Stimulated activated naive CD8-positive, alpha-beta T cell treated with anti-CD3 and anti-CD28 coated beads, Interleukin-15, amount 100 ng/mL, for 72 hours (primary cell): ENCODE measurements at regions not wholly inside any gene's neighbourhood (a gene's known extent, or its start where the extent isn't known, plus 50 kb on each side); places are given as distances from the start of the nearest gene placed in this dataset.

ENCODE experiments used
- ATAC-seq: fragments of 150-1000 bp; cut with Tn5 transposase; 2 replicates; pipeline ENCODE4 v1.10.0; 2021; ENCODE audit warnings: mild to moderate bottlenecking, moderate library complexity
- DNase-seq, 2 donors: peaks; one replicate each; pipeline ENCODE4 v3.0.0; 2021 to 2022
- H3K27ac Mint-ChIP-seq, 2 donors: one replicate each; pipeline ENCODE4 v1.8.0; 2022; ENCODE audit warnings: mild to moderate bottlenecking in 2 of 2, mixed read lengths in 2 of 2, moderate library complexity in 2 of 2
- H3K27me3 Mint-ChIP-seq: one replicate; pipeline ENCODE4 v1.8.0; 2022; ENCODE audit warnings: mixed read lengths
- H3K4me1 Mint-ChIP-seq: one replicate; pipeline ENCODE4 v1.8.0; 2022; ENCODE audit warnings: mild to moderate bottlenecking, mixed read lengths
- H3K4me3 Mint-ChIP-seq, 2 donors: one replicate each; pipeline ENCODE4 v1.8.0; 2022; ENCODE audit warnings: mild to moderate bottlenecking in 2 of 2, mixed read lengths in 2 of 2, moderate library complexity in 1 of 2
- H3K9me3 Mint-ChIP-seq, 2 donors: one replicate each; pipeline ENCODE4 v1.8.0; 2022; ENCODE audit warnings: mixed read lengths in 2 of 2

DNA sequence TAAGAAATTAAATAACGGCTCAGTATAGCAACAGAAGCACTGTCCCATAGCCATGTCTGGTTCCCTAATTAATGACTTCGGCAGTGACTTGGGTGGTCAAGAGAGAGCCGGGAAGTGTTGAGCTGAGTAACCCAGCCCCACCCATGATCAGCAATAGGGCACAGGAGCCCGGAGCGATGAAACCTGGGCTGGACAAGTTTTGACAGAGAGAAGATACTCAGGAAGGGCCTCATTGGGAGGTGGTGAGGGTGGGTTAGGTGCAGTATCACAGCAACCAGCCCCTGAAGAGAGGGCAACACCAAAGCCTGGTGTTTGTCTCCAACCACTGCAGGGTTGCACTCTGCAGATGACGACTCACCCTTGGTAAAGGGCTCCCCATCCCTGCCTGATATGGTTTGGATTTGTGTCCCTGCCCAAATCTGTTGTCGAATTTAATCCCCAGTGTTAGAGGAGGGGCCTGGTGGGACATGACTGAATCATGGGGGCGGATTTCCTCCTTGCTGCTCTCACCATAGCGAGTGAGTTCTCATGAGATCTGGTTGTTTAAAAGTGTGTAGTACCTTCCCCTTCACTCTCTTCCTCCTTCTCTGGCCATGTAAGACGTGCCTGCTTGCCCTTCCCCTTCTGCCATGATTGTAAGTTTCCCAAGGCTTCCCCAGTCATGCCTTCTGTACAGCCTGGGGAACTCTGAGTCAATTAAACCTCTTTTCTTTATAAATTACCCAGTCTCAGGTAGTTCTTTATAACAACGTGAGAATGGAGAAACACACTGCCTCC, 124.9 kb upstream of the MED13L start:
- no peak for DNase-seq
- Mint-ChIP-seq H3K27me3 (no peaks in the 10 kb centered on the region), H3K4me1 (no peaks in the 10 kb centered on the region), H3K4me3 (no peak overlapping the region), H3K9me3 (peaks cover 30 to 35% of the 10 kb centered on the region in 2 donors), H3K27ac (no peak overlapping the region)
- no peak for ATAC-seq

DNA sequence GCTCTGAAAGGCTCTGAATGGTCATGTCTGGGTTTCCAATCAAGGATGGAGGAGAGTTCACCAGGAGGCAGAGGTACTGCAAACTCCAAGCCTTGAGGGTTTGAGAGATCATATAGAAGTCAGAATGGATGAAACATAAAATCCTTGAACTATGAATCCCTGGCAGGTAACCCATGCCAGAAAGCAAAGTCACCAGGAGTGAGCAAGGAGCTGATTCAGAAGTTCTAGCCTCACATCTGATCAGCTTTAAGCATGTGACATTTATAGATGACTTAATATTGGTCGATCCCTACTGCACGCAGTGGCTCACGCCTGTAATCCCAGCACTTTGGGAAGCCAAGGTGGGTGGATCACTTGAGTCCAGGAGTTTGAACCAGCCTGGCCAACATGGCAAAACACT, 126.1 kb upstream of the MED13L start:
- peaks cover 19 to 31% of the 10 kb centered on the region in 2 donors for H3K9me3 Mint-ChIP-seq
- no peaks in the 10 kb centered on the region for H3K27me3 Mint-ChIP-seq
- no peak overlapping the region for H3K27ac Mint-ChIP-seq
- no peak overlapping the region for H3K4me3 Mint-ChIP-seq
- H3K4me1 Mint-ChIP-seq: no peaks in the 10 kb centered on the region
- DNase-seq (no peak), ATAC-seq (no peak)

DNA sequence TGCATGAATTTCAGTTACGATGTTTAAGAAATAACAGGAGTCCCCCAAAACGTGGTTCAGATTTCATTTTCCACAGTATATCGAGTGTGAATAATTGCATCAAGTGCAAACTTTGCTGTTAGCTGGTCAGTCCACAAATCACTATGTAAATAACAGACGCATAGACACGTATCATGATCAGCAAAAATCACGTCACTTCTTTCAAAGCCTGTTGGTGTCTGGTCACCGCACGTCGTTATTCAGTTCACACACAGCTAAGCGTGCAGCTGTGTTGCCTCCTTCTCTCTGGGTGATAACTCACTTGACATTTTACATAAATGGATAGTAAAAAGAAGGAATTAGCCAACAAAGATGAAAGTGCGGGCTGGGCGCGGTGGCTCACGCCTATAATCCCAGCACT, 126.8 kb upstream of the MED13L start:
- peaks cover 12 to 24% of the 10 kb centered on the region in 2 donors for H3K9me3 Mint-ChIP-seq
- no peaks in the 10 kb centered on the region for H3K4me1 Mint-ChIP-seq
- DNase-seq: no peak
- no peak for ATAC-seq
- no peak overlapping the region for H3K4me3 Mint-ChIP-seq
- H3K27ac Mint-ChIP-seq: no peak overlapping the region
- no peaks in the 10 kb centered on the region for H3K27me3 Mint-ChIP-seq

DNA sequence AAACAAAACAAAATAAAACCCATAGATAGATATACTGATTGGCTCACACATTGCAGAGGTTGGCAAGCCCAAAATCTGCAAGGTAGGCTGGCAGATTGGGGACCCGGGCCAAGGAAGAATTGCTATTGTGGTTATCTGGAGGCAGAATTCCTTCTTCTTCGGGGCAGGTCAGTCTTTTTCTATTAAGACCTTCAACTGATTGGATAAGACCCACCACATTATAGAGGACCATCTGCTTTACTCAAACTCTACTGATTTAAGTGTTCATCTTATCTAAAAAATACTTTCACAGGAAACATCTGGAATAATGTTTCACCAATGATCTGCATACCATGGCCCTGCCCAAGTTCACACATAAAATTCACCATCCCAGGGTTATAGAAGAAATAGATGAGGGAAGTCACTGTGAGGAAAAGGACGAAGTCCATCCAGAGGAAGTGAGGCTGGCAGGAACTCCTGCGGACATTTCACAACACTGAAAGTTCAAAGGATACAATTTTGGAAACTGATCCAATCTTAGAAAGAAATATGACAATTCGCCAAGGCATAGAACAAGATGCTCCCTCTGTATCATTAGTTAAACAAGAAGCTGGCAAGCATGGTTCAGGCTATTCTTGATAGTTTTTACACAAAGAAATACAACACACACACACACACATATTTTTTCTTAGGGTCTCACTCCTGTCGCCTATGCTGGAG, 127.6 kb upstream of the MED13L start:
- Mint-ChIP-seq H3K4me1 (no peaks in the 10 kb centered on the region), H3K4me3 (no peak overlapping the region), H3K27ac (no peak overlapping the region), H3K27me3 (no peaks in the 10 kb centered on the region), H3K9me3 (peaks cover 9 to 16% of the 10 kb centered on the region in 2 donors)
- ATAC-seq (no peak), DNase-seq (no peak)

DNA sequence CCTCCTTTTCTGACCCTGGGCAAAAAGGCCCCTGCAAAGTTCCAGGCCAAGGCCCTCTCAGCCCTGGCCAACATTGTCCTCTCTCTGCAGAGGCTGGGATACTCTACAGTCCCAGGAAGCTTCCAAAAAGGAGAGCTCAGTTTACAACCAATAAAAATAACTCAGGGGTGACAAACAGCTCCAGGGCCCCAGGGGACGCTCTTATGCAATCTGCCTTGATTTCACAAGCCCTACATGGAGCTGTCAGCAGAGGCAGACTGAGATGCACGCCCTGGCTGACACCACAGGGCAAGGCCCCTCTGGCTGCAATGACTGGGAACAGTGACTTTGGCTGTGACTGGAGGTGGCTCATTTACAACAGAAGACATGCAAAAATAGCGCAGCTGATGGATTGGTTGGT, 129.0 kb upstream of the MED13L start:
- ATAC-seq: no peak
- H3K27ac Mint-ChIP-seq: no peak overlapping the region

DNA sequence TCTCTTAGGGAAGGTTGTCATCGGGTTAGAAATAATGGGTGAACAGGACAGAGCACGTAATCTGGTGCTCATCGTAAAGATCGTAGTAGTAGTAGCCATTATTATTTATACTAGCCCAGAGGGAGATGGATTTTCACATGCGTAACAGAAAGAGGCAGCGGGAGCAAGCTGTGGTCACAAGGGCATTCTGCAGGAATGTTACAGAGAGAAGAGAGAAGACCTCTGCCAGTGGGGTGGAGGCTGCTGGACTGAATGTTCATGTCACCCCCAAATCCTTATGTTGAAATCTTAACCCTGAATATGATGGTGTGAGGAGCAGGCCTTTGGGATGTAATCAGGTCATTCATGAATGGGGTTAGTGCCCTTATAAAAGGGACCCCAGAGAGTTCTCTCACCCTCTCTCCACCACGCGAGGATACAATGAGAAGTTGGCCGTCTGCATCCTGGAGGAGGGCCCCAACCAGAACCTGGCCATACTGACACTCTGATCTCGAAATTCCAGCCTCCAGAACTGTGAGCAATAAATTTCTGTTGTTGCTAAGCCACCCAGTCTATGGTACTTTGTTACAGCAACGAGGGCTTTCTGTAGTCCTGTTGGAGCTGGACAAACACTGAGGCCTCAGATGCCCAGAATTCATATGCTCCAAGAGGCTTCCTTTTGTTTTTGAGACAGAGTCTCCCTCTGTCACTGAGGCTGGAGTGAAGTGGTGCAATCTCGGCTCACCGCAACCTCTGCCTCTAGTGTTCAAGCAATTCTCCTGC, 131.2 kb upstream of the MED13L start:
- Mint-ChIP-seq H3K9me3 (no peaks in the 10 kb centered on the region), H3K27ac (no peak overlapping the region), H3K4me1 (no peaks in the 10 kb centered on the region), H3K27me3 (no peaks in the 10 kb centered on the region), H3K4me3 (no peak overlapping the region)
- DNase-seq (no peak), ATAC-seq (no peak)

More for the DNA sequence above, 129.0 kb upstream of the MED13L start:
- H3K27me3 Mint-ChIP-seq: no peaks in the 10 kb centered on the region
- no peak overlapping the region for H3K4me3 Mint-ChIP-seq
- no peaks in the 10 kb centered on the region for H3K4me1 Mint-ChIP-seq
- peaks cover 0 to 3% of the 10 kb centered on the region in 2 donors for H3K9me3 Mint-ChIP-seq
- no peak for DNase-seq

DNA sequence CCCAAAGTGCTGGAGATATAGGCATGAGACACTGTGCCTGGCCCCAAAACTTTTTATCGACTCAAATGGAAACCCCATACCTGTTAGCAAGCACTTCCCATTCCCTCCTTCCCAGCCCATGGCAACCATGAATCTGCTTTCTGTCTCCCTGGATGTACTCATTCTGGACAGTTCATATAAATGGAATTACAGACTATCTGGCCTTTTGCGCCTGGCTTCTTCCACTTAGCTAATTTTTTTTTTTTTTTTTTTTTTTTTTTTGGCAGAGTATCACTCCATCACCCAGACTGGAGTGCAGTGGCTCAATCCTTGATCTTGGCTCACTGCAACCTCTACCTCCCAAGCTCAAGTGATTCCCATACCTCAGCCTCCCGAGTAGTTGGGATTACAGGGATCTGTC, 134.5 kb upstream of the MED13L start:
- DNase-seq (no peak), ATAC-seq (no peak)
- no peak overlapping the region for H3K4me3 Mint-ChIP-seq

DNA sequence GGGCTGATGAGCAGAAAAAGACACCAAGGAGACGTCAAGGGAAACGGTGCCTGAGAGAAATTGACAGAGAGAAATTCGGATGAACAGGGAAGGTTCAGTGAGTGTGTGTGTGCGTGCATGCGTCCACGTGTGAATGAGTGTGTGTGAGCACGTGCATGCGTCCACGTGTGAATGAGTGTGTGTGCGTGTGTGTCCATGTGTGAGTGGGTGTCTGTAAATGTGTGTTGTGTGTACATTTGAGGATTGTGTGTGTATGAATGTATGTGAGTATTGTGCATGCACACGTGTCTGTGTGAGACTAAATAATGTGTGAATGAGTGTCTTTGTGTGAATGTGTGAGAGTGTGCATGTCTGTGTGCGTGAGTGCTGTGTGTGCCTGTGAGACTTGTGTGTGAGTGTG, 137.4 kb upstream of the MED13L start:
- Mint-ChIP-seq H3K27ac (no peak overlapping the region), H3K27me3 (no peaks in the 10 kb centered on the region), H3K4me3 (no peak overlapping the region), H3K4me1 (no peaks in the 10 kb centered on the region), H3K9me3 (no peaks in the 10 kb centered on the region)
- DNase-seq (no peak), ATAC-seq (no peak)

More for the DNA sequence above, 134.5 kb upstream of the MED13L start:
- Mint-ChIP-seq H3K4me1 (no peaks in the 10 kb centered on the region), H3K9me3 (no peaks in the 10 kb centered on the region), H3K27me3 (no peaks in the 10 kb centered on the region), H3K27ac (no peak overlapping the region)

DNA sequence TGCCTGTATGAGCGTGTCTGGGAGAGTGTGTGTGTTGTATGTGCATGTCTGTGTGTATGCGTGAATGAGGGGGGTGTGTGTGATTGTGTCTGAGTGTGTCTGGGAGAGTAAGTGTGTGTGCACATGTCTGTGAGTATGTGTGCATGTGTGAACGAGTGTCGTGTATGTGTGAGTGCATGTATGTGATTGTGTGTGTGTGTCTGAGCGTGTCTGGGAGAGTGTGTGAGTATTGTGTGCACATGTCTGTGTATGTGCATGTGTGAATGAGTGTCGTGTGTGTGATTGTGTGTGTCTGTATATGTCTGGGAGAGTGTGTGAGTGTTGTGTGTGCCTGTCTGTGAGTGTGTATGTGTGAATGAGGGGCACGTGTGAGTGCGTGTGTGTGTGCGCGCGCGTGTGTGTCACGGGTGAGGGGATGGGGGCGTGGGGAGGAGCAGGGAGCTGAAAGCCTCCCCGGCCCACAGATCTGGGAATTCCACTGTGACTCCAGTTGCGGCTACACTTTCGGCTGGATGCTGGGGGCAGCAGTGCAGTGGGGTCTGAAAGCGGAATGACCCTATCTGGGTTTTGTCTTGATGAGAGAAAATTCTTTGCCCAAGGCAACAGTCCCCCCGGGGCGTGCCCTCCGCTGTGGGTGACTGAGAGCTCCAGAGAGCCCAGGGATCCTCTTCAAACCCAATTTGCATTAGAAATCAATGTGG, 138.1 kb upstream of the MED13L start:
- Mint-ChIP-seq H3K4me1 (no peaks in the 10 kb centered on the region), H3K27ac (no peak overlapping the region), H3K4me3 (no peak overlapping the region), H3K9me3 (no peaks in the 10 kb centered on the region), H3K27me3 (no peaks in the 10 kb centered on the region)
- DNase-seq: no peak
- ATAC-seq: no peak

DNA sequence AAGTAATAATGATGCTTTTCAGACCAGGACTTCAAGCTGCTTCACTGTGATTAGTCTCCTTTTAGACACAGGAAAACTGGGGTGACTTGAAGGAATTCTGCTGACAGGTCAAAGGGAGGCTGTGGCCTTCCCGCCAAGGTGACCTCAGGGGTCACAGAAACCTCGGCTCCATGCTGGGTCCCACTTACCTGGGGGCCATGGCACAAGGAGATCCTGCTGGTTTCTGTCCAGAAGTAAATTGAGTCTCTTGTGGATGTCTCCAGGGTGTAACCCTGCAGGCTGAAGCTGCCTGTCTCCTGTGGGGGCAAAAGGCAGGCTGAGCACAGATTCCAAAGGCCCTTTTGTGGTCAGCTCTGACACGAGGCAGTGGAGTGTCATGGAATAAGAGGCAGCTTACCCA, 138.7 kb upstream of the MED13L start:
- ATAC-seq (no peak), DNase-seq (no peak)
- Mint-ChIP-seq H3K27ac (no peak overlapping the region), H3K27me3 (no peaks in the 10 kb centered on the region), H3K4me3 (no peak overlapping the region), H3K9me3 (no peaks in the 10 kb centered on the region), H3K4me1 (no peaks in the 10 kb centered on the region)

DNA sequence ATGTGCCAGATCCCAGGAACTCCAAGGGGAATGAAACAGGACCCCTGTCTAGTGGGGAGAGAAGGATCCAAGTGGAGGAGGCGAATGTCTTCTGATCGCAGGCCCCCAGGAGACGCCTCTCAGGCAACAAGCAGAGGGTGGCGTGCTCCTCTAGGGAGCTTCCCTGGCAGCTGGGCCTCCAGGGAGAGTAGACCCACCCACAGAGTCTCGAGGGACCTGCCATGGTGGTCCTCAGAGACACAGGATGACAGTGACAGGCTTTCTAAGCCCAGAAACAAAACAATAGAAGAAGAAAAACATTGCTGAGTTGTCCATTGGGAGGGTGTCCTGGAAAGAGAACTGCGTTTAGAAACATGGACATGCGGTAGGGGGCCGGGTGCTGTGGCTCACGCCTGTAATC, 140.6 kb upstream of the MAP1LC3B2 start:
- no peaks in the 10 kb centered on the region for H3K27me3 Mint-ChIP-seq
- H3K4me1 Mint-ChIP-seq: no peaks in the 10 kb centered on the region
- DNase-seq (no peak), ATAC-seq (no peak)
- no peak overlapping the region for H3K4me3 Mint-ChIP-seq
- no peak overlapping the region for H3K27ac Mint-ChIP-seq
- H3K9me3 Mint-ChIP-seq: peaks cover 0 to 7% of the 10 kb centered on the region in 2 donors

DNA sequence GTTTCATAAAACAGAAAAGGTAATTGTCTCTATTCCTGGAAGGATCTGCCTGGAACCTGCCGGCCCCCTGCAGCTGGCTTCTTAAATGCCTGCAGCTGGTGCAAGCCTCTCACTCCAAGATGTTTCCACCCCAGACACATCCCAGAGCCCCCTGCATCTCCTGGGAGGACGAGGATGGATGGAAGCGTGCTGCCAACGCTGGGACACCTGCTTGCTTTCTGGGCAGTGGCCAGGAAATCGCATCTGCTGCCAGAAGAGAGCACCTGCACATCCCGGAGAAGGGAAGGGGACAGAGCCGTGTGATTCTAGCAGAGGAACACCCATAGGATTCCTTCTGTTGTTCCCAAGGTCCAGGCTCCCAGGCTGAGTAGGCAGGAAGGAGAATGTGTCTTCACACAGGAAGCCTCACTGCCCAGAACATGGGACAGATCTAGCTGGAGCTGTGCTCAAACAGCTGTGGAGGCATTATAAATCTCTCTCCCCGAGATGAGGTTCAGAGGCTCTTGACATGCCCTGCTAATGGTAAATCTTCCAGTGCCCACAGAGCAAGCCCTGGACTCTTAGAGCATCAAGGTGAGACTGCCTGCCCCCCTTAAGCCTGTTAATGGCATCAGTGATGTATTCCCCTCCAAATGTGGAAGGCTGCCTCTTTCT, 138.8 kb upstream of the MAP1LC3B2 start:
- peak overlapping the region in 1 of 2 donors; percentile 22 for H3K27ac Mint-ChIP-seq
- no peak overlapping the region for H3K4me3 Mint-ChIP-seq
- no peak for ATAC-seq
- peaks cover 0 to 7% of the 10 kb centered on the region in 2 donors for H3K9me3 Mint-ChIP-seq
- no peak for DNase-seq
- no peaks in the 10 kb centered on the region for H3K4me1 Mint-ChIP-seq
- no peaks in the 10 kb centered on the region for H3K27me3 Mint-ChIP-seq

DNA sequence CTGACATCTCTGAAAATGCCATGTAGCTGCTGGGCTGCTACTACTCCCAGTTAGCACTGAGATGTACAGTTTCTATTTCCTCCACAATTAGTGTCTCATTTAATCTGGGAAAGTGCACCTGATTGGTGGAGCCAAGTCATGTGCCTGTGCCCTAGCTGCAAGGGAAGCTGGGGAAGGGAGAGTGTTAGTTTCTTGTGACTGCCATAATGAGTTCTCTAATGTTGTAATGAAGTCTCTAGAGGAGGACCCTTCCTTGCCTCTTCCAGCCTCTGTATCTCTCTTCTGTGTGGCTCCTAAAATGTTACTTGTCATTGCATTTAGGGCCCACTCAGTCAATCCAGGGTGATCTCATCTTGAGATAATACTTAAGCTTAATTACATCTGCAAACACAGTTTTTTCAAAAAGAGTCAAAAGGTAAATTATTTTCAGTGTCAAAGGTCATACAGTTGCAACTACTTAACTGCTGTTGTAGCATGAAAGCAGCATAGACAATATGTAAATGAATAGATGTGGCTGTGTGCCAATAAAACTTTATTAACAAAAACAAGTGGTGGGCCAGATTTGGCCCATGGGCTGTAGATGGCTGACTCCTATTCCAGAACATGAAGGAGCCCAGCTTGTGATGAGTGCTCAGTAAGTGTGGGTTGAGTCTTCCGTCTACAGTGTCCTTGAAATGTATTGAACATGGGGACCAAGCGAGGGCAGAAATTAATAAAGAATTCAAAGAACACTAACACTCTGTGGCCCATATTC, 137.2 kb upstream of the MAP1LC3B2 start:
- ATAC-seq (no peak), DNase-seq (no peak)
- Mint-ChIP-seq H3K27ac (no peak overlapping the region), H3K4me3 (no peak overlapping the region), H3K27me3 (no peaks in the 10 kb centered on the region), H3K4me1 (no peaks in the 10 kb centered on the region), H3K9me3 (peaks cover 0 to 7% of the 10 kb centered on the region in 2 donors)

DNA sequence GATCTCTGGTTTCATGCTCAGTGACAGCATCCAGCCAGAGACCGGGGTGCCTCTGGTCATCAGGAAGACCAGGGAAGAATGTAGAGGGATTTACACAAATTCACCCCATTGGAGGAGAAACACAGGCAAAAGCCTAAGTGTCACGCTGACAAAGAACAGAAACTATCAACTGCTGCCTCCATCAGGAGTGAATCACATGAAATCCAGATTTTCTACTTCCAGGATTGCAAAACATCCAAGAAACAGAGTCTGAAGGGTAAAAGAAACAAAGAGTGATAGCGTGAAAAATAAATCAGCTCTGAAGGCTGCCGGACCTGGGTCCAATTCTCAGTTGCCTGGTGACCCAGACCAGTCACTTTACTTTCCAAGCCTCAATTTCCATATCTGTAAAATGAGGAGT, 136.1 kb upstream of the MAP1LC3B2 start:
- H3K4me1 Mint-ChIP-seq: no peaks in the 10 kb centered on the region
- ATAC-seq: no peak
- no peak for DNase-seq
- no peaks in the 10 kb centered on the region for H3K27me3 Mint-ChIP-seq
- peaks cover 0 to 7% of the 10 kb centered on the region in 2 donors for H3K9me3 Mint-ChIP-seq
- no peak overlapping the region for H3K27ac Mint-ChIP-seq
- H3K4me3 Mint-ChIP-seq: no peak overlapping the region
